ENCODE measurements at regions not wholly inside any gene's neighbourhood (a gene's known extent, or its start where the extent isn't known, plus 50 kb on each side); places are given as distances from the start of the nearest gene placed in this dataset.

- FAIRE-seq (no peak), DNase-seq (ENCODE audit: low read depth in 1 of 2, low spot score in 2 of 2) (no peak)
- Histone ChIP-seq H3K27ac (ENCODE audit: low read depth, low read length) (no peak overlapping the region), H3K23ac (ENCODE audit: insufficient read length) (no peak overlapping the region), H2BK120ac (replicated peaks; ENCODE audit: low read depth, low read length) (no peak overlapping the region), H3K14ac (ENCODE audit: insufficient read length) (no peak overlapping the region), H2AFZ (ENCODE audit: low read length) (no peak overlapping the region), H4K91ac (replicated peaks; ENCODE audit: insufficient read length, low read length) (no peak overlapping the region), H4K20me1 (replicated peaks in 1 of 2; ENCODE audit: control insufficient read depth in 1 of 2, insufficient read depth in 2 of 2, low read length in 2 of 2) (no peaks in the 10 kb centered on the region), H3K23me2 (ENCODE audit: low read depth, low read length) (no peaks in the 10 kb centered on the region), H2BK12ac (ENCODE audit: low read depth, low read length) (no peak overlapping the region), H3K79me1 (ENCODE audit: low read depth, low read length) (no peaks in the 10 kb centered on the region), H3K56ac (replicated peaks; ENCODE audit: insufficient read length, low read depth, low read length) (no peak overlapping the region), H3K9ac (replicated peaks in 1 of 4; ENCODE audit: extremely low read depth in 1 of 4, low read depth in 3 of 4, low read length in 3 of 4) (no peak overlapping the region), H3K4ac (replicated peaks; ENCODE audit: insufficient read length, low read depth, low read length) (no peak overlapping the region), H2AK5ac (ENCODE audit: low read depth, low read length) (no peak overlapping the region), H3K4me3 (ENCODE audit: extremely low read depth in 1 of 4, insufficient read depth in 2 of 4, low read depth in 3 of 4, low read length in 4 of 4) (no peak overlapping the region), H3K36me3 (ENCODE audit: control insufficient read depth in 2 of 4, insufficient read depth in 4 of 4, low read length in 3 of 4) (no peaks in the 10 kb centered on the region), H3K4me2 (ENCODE audit: insufficient read depth in 1 of 2, low read depth in 2 of 2, low read length in 2 of 2) (no peak overlapping the region), H3K18ac (ENCODE audit: extremely low read depth, low read length) (no peak overlapping the region), H3K9me3 (ENCODE audit: insufficient read depth in 2 of 2, low read depth in 1 of 2, low read length in 1 of 2) (no peaks in the 10 kb centered on the region), H2BK20ac (ENCODE audit: low read length) (no peak overlapping the region), H3K27me3 (replicated peaks in 1 of 4; ENCODE audit: control insufficient read depth in 3 of 4, extremely low read depth in 1 of 4, insufficient read depth in 3 of 4, low read length in 3 of 4) (peaks cover 0 to 2% (median 0%) of the 10 kb centered on the region in 4 experiments; a peak in 1 of 7 replicates), H2BK15ac (ENCODE audit: low read length) (no peak overlapping the region), H4K8ac (ENCODE audit: extremely low read depth, insufficient read depth, low read length) (no peak overlapping the region), H3K79me2 (ENCODE audit: control insufficient read depth in 1 of 2, insufficient read depth in 2 of 2, low read length in 2 of 2) (no peaks in the 10 kb centered on the region), H3K4me1 (replicated peaks in 1 of 4; ENCODE audit: control insufficient read depth in 3 of 4, insufficient read depth in 4 of 4, low read length in 3 of 4) (no peaks in the 10 kb centered on the region), H4K5ac (ENCODE audit: insufficient read length, low read depth, low read length) (no peak overlapping the region), H2BK5ac (ENCODE audit: low read depth, low read length) (no peak overlapping the region)
- WGBS, 2 experiments (ENCODE audit: extremely low coverage in 1 of 2, insufficient coverage in 1 of 2, insufficient read length in 1 of 2, insufficient replicate concordance in 2 of 2, low coverage in 1 of 2, low lambda C conversion rate in 2 of 2, missing lambda C conversion rate in 1 of 2) = 69% methylated on average over 5 of the region's 5 CpGs; no CpG with 5 or more reads in 1 of the 2 experiments
- POLR2A ChIA-PET (ENCODE audit: partially characterized antibody) = interaction anchor here (1.3 to 1.6 kb wide), 2 partner anchors 15 to 254 kb away, joined by 3 to 5 read pairs; no protein-coding TSS in a partner anchor
- CTCF ChIA-PET (ENCODE audit: partially characterized antibody) = interaction anchor here (0.7 to 1.2 kb wide), 3 partner anchors 8 to 201 kb away, joined by 3 to 7 read pairs (median 3); no protein-coding TSS in a partner anchor
- no peak for TF ChIP-seq CREB1 (IDR thresholded peaks at IDR 0.05)
- no peak for TF ChIP-seq SAP30 (IDR thresholded peaks at IDR 0.05; ENCODE audit: insufficient read depth, insufficient replicate concordance, low read length)
- TF ChIP-seq E2F6 (IDR thresholded peaks at IDR 0.05) = no peak
- no peak for TF ChIP-seq ASH2L (IDR thresholded peaks at IDR 0.05; ENCODE audit: low read length)
- TF ChIP-seq TEAD4 (IDR thresholded peaks at IDR 0.05; ENCODE audit: low read depth, low read length) = no peak
- no peak for TF ChIP-seq BRCA1 (IDR thresholded peaks at IDR 0.05; ENCODE audit: low read depth, low read length)
- no peak for TF ChIP-seq HDAC6 (IDR thresholded peaks at IDR 0.05; ENCODE audit: low read depth, low read length)
- TF ChIP-seq RAD21 (IDR thresholded peaks at IDR 0.05 in 1 of 2, conservative IDR thresholded peaks at IDR 0.05 in 1 of 2; ENCODE audit: low read depth in 2 of 2, low read length in 2 of 2) = no peak
- TF ChIP-seq CBX5 (IDR thresholded peaks at IDR 0.05; ENCODE audit: low read depth, low read length) = no peak
- TF ChIP-seq SP1 (IDR thresholded peaks at IDR 0.05; ENCODE audit: low read depth, low read length) = no peak
- no peak for TF ChIP-seq KDM5A (IDR thresholded peaks at IDR 0.05; ENCODE audit: low read length)
- no peak for TF ChIP-seq RNF2 (IDR thresholded peaks at IDR 0.05; ENCODE audit: borderline replicate concordance, low read depth, low read length, missing control alignments, poor library complexity, severe bottlenecking)
- no peak for TF ChIP-seq EGR1 (IDR thresholded peaks at IDR 0.05; ENCODE audit: borderline replicate concordance, low read depth, low read length)
Observed at GRCh38 chr15:39326306-39326975, 254.4 kb upstream of the THBS1 start.
